CMK (cell line): ENCODE measurements at regions not wholly inside any gene's neighbourhood (a gene's known extent, or its start where the extent isn't known, plus 50 kb on each side); places are given as distances from the start of the nearest gene placed in this dataset.

ENCODE experiments used
- DNase-seq: peaks from one replicate; pipeline ENCODE4 v3.0.0-alpha.2; 2010; ENCODE audit warnings: low read depth

DNA sequence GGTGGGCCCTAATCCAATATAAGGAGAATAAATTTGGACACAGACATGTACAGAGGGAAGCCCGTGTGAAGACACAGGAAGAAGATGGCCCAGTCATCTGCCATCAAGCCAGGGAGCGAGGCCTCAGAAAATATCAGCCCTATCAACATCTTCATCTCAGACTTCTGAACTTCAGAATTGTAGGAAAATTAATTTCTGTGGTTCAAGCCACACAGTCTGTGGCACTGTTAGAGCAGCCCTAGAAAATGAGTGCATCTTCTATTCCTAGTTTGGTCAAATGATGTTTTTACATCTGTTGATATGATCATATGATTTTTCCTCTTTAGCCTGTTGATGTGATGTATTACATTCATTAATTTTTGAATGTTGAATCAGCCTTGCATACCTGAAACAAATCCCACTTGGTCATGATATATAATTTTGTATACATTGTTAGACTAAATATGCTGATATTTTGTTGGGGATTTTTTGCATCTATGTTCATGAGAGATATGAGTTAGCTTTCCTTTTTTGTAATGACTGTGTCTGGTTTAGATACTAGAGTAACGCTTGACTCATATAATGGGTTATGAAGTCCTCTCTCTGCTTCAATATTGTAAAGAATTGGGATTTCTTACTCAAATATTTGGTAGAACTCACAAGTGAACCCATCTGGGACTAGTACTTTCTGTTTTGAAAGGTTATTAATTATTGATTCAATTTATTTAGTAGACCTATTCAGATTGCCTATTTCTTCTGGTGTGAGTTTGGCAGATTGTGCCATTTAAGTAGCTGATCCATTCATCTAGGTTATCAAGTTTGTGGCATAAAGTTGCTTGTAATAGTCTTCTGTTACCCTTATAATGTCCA is 451.4 kb downstream of the EIPR1 start:
- DNase-seq, result no peak

DNA sequence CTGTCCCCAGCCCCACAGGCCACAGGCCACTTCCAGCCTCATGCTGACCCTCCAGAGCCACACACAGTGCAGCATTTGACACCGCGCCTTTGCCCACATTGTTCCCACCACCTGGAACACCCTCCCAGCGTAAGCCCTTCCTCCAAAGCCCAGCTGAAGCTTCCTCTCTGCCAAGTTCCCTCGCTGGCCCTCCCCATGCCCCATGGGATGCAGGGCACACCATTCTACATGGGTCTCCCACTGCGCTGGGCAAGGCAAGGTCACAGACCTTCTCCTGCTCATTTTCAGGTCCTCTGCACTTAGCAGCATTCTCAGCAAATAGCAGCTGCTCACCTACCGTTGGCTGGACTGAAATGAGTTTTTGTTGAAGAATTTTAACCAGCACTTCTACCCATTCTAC is 455.5 kb downstream of the EIPR1 start:
- DNase-seq, result no peak

DNA sequence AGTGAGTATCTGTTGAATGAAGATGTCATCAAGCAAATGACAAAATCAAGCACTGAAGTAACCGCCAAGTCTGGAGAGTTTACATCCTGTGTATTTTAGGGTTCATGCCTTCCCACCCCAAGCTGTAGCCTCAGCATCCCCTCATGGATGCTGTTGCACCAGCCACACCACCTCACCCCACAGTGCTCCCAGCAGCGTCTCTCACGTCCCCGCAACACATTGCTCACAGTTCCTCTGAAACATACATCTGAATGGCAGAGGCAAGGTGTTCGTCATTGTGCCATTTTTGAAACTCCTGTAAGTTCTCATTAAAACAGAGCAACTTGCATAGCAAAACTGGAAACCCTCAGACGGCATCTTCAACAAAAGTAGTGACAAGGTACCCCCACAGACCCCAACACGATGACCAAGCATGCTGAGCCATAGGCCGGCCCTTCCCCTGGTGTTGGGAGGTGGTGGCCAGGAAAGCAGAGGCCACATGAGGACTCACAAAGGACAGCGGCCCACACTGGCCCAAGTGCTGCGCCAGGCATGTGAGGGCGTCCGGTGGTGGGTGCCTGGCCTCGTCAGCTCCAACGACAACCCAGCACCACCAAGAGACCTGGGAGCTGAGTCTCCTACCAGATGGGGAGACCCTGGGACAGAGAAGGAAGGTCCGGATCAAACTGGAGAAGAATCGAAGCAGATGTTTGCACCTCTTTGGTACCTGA is 456.5 kb downstream of the EIPR1 start:
- DNase-seq, result no peak

DNA sequence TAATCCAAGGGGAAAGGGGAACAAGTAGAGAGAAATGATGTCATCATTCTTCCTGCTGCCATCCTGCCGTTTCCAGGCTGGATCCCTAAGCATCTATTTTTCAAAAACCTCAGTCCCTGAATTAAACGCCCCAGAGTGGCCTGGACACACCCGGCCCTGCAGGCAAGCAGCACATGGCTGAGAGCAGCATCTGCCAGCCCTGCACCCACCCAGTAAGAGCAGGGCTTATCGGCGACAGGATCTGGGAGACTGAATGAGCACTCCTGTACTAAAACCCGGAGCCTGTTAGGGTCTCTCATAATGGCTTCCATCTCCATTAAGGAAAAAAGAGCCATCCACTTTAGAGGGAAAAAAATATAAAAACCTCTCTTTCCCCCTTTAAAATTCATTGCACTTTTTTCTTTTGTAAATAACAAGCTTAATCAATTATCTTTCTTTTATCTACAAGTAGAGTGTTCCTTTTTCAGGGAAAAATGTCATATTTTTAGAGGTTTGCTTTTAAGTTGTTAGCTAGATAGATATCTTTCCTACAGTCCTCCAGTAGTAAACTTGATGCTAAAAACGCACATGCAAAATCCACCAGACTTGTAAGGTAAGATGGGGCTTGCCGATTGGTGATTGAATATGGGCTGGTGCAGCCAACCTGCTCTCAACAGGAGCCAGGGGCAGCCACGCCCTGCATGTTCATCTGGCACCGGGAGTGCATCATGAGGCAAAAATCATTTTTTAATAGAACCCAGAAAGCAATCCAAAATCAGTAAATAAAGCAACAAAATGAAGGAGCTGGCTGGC is 457.8 kb downstream of the EIPR1 start:
- DNase-seq, result no peak

DNA sequence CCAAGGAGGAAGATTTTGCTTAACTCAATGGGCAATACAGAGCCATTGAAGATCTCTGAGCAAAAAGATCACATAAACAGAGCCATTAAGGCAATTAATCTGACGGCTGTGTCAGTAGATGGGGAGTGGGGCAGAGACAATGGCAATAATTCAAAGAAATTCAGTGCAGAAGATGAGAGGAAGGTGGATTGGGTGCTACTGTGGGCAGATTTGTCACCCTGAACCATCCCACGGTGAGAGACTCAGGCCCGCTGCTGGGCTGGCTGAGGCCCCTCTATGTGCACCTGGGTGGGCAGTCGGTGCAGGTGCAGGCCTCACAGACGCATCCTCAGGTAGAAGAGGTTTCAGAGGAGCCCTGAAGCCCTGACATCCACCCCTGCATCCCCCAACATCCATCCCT is 458.6 kb downstream of the EIPR1 start:
- no peak for DNase-seq

DNA sequence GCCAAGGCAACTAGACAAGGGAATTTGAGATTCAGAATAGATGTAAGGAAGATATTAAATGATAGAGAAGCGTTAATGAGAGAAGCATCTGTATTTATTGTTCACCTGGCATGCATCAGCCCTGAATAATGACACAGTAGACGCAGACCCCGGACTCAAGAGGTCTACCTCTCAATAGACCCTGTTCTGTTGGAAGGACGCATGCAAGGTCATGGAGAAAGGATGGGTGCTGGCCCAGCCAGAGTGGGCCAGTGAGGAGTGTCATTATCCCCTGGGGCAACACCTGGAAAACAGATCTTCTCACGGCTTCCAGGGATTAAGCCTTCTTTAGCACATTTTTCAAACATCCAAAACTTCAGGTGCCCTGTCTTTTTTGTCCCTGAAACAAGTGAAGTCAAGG is 461.0 kb downstream of the EIPR1 start:
- no peak for DNase-seq

DNA sequence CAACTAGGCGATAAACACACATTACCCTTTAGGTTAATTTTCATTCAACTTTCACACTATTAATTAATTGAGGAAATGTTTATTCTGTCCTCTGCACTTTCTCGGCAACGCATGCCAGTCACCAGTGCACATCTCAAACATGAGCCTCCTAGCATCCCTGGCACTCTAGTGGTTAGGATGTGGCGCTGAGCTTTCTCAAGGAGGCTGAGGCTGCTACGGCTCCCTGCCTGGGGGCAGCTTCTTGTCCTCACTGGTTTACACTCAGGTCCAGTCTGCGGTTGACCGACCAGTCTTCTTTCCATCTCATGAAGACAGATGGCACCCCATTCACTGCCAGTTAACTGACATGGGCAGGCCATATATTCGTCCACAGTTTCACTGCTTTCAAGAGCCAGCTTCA is 463.4 kb downstream of the EIPR1 start:
- DNase-seq, result no peak

DNA sequence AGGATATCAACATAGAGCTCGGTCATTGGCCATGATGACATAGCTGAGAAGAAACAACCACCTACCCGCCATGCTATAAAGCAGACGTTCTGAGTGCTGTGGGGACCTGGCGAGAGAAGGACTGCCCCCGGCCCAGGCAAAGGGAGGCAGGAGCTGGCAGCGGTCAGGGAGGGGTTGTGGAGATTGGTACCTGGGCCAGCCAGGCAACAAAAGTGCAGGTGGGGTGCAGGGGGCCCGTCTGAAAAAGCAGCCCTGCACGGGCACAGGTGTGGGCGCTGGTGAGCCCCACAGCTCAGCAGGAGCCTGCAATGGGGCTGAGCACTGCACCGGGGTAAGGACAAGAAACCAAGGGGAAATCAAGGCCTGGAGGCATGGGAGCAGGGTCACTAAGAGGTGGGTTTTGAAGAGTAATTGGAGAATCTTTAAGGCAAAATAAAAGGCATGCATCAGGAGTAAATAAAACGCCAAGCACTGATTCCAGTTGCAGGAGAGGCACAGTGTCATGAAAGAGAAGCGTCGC is 464.0 kb downstream of the EIPR1 start:
- no peak for DNase-seq

DNA sequence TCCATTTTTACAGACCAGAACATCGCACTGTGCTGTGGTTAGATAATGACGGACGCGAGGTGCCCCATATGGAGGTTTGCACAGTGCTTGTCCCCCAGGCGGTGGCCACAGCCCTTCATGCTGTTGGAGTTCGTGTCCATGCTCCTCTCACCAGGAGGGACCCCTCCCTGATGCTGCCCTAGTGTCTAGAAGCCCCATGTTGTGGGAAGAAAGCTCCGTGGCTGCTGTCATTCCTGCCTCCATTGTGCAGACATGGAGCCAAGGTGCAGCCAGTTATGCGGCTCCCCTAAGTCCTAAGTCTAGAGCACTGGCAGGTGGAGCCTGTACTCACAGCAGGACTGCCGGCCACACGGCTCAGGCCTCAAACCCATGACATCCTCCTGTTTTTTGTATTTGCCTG is 464.9 kb downstream of the EIPR1 start:
- no peak for DNase-seq

DNA sequence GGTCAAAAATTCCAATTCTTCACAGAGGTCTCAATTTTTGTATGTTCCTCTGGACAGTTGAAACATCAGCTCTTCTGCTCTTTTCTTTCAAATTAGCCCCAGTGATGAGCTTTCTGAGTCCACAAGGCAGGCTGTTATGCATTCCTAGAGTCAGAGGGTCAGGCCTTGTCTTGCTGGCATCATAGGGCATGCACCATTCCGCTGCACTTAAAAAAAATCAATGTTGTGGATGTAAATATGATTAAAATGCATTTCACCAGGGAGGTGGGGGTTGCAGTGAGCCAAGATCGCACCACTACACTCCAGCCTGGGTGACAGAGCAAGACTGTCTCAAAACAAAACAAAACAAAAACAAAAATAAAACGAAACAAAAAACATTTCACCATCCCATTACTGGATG is 465.3 kb downstream of the EIPR1 start:
- DNase-seq, result no peak

DNA sequence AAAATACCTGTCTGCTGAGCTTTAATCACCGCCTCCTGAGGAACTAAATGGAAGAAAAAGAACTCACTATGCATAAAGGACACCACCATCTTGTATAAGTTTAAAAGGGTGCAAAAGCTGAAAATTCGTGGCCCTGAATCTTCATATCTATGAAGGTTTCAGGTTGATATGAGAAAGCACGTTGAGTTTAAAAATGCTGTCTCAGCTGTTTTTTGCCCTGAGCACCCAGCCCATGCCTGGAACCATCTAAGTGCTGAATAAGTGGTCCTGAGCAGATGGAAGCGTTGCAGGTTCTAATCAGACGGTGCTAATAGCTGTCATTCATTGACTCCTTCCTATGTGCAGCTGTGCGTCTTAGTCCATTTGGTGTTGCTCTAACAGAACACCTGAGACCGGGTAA is 467.4 kb downstream of the EIPR1 start:
- no peak for DNase-seq

DNA sequence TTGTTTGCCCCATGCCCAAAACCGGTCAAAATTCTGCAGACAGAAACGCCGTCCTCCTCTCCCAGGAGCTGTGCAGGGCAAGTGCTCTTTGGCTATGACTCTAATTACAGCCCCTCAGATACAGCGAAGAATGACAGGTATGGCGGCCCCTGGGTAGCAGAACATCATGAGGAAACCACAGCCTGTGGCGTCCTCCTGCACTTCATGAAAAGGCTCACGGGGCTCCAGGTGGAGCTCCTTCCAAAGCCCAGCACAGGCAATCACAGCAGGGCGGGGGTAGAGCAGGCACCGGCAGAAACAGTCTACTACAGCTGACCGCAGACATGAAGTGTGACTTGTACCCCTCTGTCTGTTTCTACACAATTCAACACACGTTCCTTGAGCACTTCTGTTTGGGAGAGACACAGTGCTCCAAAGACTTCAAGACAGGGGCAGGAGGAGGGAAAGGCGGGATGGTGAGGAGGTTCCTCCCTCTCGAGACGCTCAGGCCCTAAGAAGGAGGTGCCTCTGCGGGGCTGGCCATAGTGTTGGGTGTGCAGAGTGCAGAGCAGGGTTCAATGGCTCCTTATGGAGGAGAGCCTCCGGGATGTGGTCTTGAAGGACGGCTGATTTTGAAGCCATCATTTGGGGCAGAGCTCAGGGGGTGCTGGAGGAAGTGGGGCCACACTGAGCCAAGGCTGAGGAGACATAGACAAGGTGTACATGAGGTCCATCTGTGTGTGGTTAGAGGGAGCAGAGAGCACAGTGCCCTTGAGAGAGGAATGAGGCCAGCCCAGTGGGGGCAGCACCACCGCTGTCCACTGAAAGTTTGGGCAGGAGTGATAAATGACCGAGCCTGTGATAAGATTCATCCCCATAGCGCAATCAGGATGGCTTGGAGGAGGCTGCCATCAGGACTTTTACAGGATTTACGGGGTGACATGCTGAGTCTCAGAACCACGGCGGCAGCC is 468.3 kb downstream of the EIPR1 start:
- DNase-seq, result no peak

DNA sequence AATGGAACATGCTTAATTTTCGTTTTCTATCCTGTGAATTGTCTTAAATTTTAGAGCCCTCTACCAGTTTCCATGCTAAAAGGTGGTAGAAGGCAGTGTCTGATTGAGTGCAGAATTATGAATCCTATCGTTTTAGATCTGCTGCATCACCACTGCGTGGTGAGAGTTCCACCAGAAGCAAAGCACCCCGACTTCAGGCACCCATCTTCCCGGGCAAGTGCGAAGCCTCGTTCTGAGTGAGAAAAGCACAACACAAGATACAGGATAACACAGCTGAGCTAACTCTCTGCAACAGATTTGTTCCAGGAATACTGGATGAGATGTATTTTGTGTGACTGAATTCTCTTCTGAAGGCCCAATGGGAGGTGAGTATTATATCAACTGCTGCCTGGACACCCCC is 471.5 kb downstream of the EIPR1 start:
- no peak for DNase-seq

DNA sequence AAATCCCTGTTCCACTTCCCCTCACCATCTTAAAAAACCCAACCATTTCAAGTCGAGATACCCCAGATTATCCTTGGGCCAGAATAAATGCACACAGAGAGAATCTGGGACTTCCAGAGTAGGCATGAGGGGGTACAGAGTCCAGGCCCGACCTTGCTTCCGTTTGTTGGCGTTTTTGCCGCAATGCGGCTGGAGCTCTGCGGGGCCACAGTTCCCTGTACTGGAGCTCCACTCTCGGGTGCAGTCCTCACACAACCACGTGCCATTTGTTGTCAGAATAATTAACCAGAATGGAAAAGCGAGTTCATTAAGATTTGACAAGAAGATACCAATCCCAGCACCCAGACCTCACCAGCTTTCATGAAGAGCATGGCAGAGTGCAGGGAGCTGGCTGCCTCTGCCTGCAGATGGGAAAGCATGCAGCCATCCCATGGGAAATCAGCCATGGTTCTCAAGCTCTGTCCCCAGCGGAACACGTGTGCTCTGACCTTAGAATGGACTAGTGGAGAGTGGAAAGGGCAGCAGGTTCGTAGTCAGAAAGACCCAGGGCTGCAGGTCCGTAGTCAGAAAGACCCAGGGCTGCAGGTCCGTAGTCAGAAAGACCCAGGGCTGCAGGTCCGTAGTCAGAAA is 472.8 kb downstream of the EIPR1 start:
- DNase-seq, result no peak

DNA sequence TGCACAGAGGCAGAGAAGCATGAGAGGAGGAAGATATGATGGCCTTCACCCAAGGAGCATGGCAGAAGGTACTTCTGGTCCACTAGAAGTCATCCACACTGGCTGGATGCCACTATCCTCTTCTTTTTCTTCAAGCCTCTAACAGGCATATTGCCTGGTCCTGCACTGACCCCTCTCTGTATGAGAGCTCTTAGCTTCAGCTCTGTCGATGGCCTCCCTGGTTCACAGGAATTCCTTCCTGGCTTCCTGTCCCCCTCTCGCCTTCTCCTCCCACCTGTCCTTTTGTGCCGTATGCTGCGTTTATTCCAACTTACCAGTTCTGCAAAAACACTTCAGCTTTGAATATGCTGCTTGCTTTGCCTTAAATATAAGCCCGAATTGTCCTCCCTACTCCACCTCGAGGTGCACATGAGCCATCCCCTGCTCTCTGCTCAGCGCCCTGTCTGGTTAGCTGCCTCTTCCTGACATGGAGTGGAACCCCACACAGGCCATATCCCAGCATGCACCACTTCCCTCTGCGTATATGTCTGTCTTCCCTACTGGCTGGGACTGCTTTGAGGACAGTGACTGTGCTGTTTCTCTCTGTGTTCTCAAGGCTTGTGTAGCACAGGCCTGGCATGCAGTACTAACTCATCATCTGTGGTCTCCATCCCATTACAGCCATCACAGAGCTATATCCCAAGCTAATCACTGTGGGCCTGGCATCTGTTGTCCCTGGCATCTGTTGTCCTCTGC is 474.9 kb downstream of the EIPR1 start:
- DNase-seq, result no peak

DNA sequence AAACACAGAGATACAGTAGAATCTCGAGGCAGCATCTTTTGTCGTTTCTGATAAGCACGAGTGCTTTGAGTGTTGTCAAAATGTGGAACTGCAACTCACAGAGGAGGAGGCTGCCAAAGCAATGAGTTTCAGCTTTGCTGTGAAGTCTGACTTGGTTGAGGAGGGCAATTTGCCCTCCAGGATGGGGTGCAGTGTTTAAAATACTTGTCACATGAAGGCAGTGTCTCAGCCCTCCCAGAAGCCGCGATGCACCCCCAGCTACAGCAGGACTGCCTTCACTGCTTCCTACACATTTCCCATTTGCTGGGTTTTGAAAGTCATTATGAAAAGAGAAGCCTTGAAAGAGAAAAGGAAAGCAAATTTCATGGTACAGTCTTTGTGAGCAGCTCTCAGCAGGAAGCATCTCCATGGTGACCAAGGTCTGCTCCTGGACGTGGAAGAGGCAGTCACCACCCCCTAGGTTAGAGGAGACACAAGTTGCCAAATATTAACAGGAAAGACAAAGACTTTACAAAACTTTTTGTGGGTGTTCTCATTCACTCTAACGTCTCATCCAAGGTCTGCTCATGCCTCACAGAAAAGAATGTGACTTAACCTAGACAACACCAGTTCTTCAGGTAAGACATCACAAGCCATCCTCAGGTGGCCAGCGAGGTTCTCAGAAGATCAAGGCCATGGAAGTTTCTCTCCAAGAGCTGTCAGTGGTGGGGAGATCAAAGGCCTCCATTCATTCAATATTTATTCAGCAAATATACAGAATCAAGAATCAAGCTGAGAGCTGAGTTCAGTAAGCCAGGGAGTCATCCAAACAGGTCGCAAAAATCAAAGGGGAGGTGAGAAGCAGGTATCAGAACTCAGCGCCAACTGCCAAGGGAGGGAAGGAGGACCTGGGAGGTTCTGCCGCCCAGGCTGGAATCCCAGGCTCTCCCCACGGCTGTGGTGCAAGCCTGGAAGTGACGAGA is 476.0 kb downstream of the EIPR1 start:
- no peak for DNase-seq

DNA sequence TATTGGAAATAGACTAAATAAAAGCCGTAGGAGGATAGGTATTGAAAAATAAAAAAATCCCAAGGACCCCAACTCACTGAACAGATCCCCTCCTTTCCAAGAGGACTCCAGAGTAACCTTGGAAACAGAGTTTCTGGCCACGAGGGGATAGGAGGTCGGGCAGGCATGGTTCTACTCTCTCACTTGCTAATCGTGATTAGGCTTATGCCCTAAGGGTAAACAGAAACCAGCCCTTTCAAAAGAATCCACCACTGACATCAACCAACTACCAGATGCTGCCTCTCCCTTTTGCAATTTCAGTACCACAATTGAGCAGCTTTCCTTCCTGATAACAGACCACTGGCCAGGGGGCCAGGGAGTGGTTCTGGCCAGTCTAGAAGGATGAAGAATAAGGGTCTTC is 477.8 kb downstream of the EIPR1 start:
- no peak for DNase-seq

DNA sequence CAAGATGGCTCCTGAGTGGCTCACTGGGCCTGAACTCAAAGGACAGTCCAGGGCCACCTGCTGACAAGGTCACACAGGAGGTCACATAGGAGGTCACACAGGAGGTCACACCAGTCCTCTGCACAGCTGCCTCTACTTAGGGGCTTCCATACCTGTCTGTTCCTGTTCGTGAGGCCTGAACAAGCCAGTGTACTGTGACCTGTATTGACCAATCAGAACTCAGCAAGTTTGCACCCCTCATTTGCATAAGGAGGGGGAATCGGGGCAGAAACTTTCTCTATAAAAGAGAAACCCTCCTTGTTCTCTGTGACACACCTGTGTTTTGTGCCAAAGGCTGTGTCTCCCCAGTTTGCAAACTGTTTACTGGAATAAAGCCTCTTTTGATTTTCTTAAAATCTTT is 478.9 kb downstream of the EIPR1 start:
- no peak for DNase-seq

DNA sequence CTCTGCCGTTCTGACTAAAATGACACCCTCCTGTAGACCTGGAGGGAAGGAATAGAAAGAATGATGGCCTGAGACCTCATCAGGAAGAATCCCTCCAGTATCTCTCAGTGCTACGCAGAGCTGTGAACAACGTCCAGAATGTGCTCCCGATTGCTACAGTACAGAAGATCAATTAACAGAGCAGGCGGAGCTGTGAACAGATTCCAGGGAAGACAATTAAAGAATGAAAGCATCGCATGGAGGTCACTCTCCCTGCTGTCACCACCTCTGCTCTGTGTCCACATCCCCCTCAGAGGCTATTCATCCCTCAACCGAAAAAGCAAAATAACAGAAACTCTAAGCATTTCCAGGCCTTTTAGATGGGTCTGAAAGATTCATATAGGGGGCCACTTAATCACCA is 481.0 kb downstream of the EIPR1 start:
- no peak for DNase-seq
